GM23248 (cell line): ENCODE measurements at regions not wholly inside any gene's neighbourhood (a gene's known extent, or its start where the extent isn't known, plus 50 kb on each side); places are given as distances from the start of the nearest gene placed in this dataset.

ENCODE experiments used
- EZH2 ChIP-seq: fragments of 200-600 bp; sonication (generic); IDR thresholded peaks from 2 replicates; pipeline ENCODE4 v1.6.1; 2018; ENCODE audit warnings: antibody characterized with exemption, mild to moderate bottlenecking; ENCODE audit not compliant: insufficient read depth, poor library complexity, severe bottlenecking
- EZH2phosphoT487 ChIP-seq: fragments of 200-600 bp; sonication (generic); IDR thresholded peaks from 2 replicates; pipeline ENCODE4 v1.6.1; 2018; ENCODE audit warnings: antibody characterized with exemption, moderate library complexity, mild to moderate bottlenecking, low read depth; ENCODE audit not compliant: insufficient read depth

- TF ChIP-seq EZH2phosphoT487 (no peak), EZH2 (no peak)
Measured at GRCh38 chr1:243946253-243946652, 96.2 kb upstream of the AKT3 start.
